Astrocyte (in vitro differentiated cells and primary cell): ENCODE measurements at regions not wholly inside any gene's neighbourhood (a gene's known extent, or its start where the extent isn't known, plus 50 kb on each side); places are given as distances from the start of the nearest gene placed in this dataset.

Experiments used
- DNase-seq: peaks from one replicate; pipeline ENCODE4 v3.0.0-alpha.2; 2010; ENCODE audit warnings: low read depth
- FAIRE-seq: peaks from 2 replicates; lab custom pipeline; 2011; peaks lifted over from hg19 to GRCh38; lab: Jason Lieb, UNC
- H2AFZ ChIP-seq: 2 replicates; pipeline ENCODE4 v1.6.0; 2012; ENCODE audit warnings: low read depth, low read length, inconsistent platforms
- H3K27ac ChIP-seq: 2 replicates; pipeline ENCODE4 v1.5.1; 2011; ENCODE audit warnings: low read depth, low read length, inconsistent platforms
- H3K27me3 ChIP-seq: 2 replicates; pipeline ENCODE4 v1.6.0; 2011; ENCODE audit warnings: low read length, inconsistent platforms; ENCODE audit not compliant: insufficient read depth
- H3K36me3 ChIP-seq: 2 replicates; pipeline ENCODE4 v1.5.1; 2011; ENCODE audit warnings: low read length, inconsistent platforms; ENCODE audit not compliant: insufficient read depth
- H3K4me1 ChIP-seq: 2 replicates; pipeline ENCODE4 v1.5.1; 2011; ENCODE audit warnings: low read length, inconsistent platforms; ENCODE audit not compliant: insufficient read depth
- H3K4me2 ChIP-seq: 2 replicates; pipeline ENCODE4 v1.6.0; 2012; ENCODE audit warnings: low read length, inconsistent platforms
- H3K4me3 ChIP-seq: 2 replicates; pipeline ENCODE4 v1.5.1; 2011; ENCODE audit warnings: low read depth, mild to moderate bottlenecking, low read length, inconsistent platforms; ENCODE audit not compliant: insufficient read depth
- H3K79me2 ChIP-seq: 2 replicates; pipeline ENCODE4 v1.6.0; 2012; ENCODE audit warnings: mild to moderate bottlenecking, low read length, inconsistent platforms; ENCODE audit not compliant: insufficient read depth
- H3K9ac ChIP-seq: 2 replicates; pipeline ENCODE4 v1.6.0; 2012; ENCODE audit warnings: mild to moderate bottlenecking, low read length, inconsistent platforms
- H3K9me3 ChIP-seq: 2 replicates; pipeline ENCODE4 v1.5.1; 2012; ENCODE audit warnings: low read depth, mild to moderate bottlenecking, low read length, inconsistent platforms; ENCODE audit not compliant: insufficient read depth
- H4K20me1 ChIP-seq: 2 replicates; pipeline ENCODE4 v1.6.0; 2012; ENCODE audit warnings: low read length, inconsistent platforms; ENCODE audit not compliant: insufficient read depth
- H3K27ac Mint-ChIP-seq: one replicate; pipeline ENCODE4 v1.8.0; 2021; ENCODE audit warnings: mild to moderate bottlenecking, mixed read lengths; ENCODE audit not compliant: unreplicated experiment
- H3K27me3 Mint-ChIP-seq: one replicate; pipeline ENCODE4 v1.8.0; 2021; ENCODE audit warnings: low read depth, mixed read lengths; ENCODE audit not compliant: unreplicated experiment
- H3K36me3 Mint-ChIP-seq: one replicate; pipeline ENCODE4 v1.8.0; 2021; ENCODE audit warnings: low read depth, mixed read lengths; ENCODE audit not compliant: unreplicated experiment
- H3K4me1 Mint-ChIP-seq: one replicate; pipeline ENCODE4 v1.8.0; 2021; ENCODE audit warnings: low read depth, mixed read lengths; ENCODE audit not compliant: unreplicated experiment
- H3K4me3 Mint-ChIP-seq: one replicate; pipeline ENCODE4 v1.8.0; 2021; ENCODE audit warnings: mild to moderate bottlenecking, moderate library complexity, mixed read lengths; ENCODE audit not compliant: unreplicated experiment
- H3K9me3 Mint-ChIP-seq: one replicate; pipeline ENCODE4 v1.8.0; 2021; ENCODE audit warnings: mild to moderate bottlenecking, mixed read lengths; ENCODE audit not compliant: unreplicated experiment
- EZH2 ChIP-seq: IDR thresholded peaks from 2 replicates; pipeline ENCODE4 v1.6.1; 2012; ENCODE audit warnings: mild to moderate bottlenecking, low read length, inconsistent platforms; ENCODE audit not compliant: insufficient read depth
- TF ChIP-seq, protein P1 (sequence below): IDR thresholded peaks from 2 replicates; pipeline ENCODE4 v1.5.1; 2011; ENCODE audit warnings: low read depth, mild to moderate bottlenecking, inconsistent platforms, low read length, moderate library complexity; ENCODE audit not compliant: insufficient read depth

DNA sequence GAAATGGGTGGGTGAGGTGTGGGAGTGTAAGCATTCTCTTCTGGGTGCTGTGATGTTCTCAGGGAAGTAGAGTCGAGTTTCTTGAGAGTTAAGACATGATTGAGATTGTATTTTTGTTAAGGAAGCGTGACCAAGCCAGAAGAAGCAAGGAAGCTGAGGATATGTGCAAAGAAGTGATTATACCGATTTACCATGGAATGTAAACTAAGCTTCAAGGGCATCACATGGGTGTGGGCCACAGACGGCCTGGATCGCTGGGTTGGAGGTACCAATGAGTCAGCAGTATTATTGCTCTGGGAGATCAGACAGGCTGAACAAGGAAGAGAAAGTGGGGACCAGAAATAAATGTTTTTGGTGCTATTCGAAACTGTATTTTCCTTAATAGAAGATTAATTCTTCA is 184.1 kb upstream of the GMDS start:
- H4K20me1 ChIP-seq = no peaks in the 10 kb centered on the region
- no peaks in the 10 kb centered on the region for H3K9me3 ChIP-seq
- no peak overlapping the region for H3K4me2 ChIP-seq
- no peak overlapping the region for H3K9ac ChIP-seq
- no peaks in the 10 kb centered on the region for H3K36me3 ChIP-seq
- no peak overlapping the region for H3K4me3 ChIP-seq
- Mint-ChIP-seq H3K36me3 (no peaks in the 10 kb centered on the region), H3K27me3 (no peaks in the 10 kb centered on the region), H3K4me3 (no peak overlapping the region), H3K4me1 (peaks cover 25% of the 10 kb centered on the region), H3K9me3 (no peaks in the 10 kb centered on the region), H3K27ac (no peak overlapping the region)
- DNase-seq (peak; percentile 34), FAIRE-seq (no peak)
- no peak for TF ChIP-seq EZH2
- TF ChIP-seq, protein P1, sequence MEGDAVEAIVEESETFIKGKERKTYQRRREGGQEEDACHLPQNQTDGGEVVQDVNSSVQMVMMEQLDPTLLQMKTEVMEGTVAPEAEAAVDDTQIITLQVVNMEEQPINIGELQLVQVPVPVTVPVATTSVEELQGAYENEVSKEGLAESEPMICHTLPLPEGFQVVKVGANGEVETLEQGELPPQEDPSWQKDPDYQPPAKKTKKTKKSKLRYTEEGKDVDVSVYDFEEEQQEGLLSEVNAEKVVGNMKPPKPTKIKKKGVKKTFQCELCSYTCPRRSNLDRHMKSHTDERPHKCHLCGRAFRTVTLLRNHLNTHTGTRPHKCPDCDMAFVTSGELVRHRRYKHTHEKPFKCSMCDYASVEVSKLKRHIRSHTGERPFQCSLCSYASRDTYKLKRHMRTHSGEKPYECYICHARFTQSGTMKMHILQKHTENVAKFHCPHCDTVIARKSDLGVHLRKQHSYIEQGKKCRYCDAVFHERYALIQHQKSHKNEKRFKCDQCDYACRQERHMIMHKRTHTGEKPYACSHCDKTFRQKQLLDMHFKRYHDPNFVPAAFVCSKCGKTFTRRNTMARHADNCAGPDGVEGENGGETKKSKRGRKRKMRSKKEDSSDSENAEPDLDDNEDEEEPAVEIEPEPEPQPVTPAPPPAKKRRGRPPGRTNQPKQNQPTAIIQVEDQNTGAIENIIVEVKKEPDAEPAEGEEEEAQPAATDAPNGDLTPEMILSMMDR = no peak
- H3K79me2 ChIP-seq = no peaks in the 10 kb centered on the region
- peaks cover 23% of the 10 kb centered on the region for H3K4me1 ChIP-seq
- H3K27me3 ChIP-seq = no peaks in the 10 kb centered on the region
- no peak overlapping the region for H2AFZ ChIP-seq
- H3K27ac ChIP-seq = no peak overlapping the region

DNA sequence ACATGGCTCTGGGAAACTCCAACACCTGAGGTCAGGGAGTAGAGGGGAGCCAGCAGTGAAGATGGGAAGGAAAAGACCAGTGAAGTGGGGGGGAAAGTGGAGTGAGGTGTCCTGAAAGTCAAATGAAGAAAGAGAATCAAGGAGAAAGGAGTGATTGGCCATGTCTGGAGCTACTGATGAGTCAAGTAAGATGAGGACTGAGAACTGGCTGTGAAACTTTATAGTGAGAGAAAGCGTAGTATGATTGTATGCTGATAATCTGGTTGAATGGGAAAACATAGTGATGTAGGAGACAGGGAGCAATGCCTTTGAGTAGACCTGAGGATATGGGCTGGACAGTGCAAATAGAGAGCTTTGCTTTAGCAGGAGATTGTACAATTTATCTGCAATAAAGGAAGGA is 183.6 kb upstream of the GMDS start:
- DNase-seq = no peak
- Histone ChIP-seq H3K4me3 (no peak overlapping the region), H4K20me1 (no peaks in the 10 kb centered on the region), H3K9me3 (no peaks in the 10 kb centered on the region), H3K27me3 (no peaks in the 10 kb centered on the region), H3K36me3 (no peaks in the 10 kb centered on the region), H3K79me2 (no peaks in the 10 kb centered on the region), H3K4me2 (no peak overlapping the region), H3K27ac (no peak overlapping the region), H3K4me1 (peaks cover 23% of the 10 kb centered on the region), H2AFZ (no peak overlapping the region), H3K9ac (no peak overlapping the region)
- Mint-ChIP-seq H3K4me1 (peaks cover 25% of the 10 kb centered on the region), H3K9me3 (no peaks in the 10 kb centered on the region), H3K4me3 (no peak overlapping the region), H3K36me3 (no peaks in the 10 kb centered on the region), H3K27me3 (no peaks in the 10 kb centered on the region), H3K27ac (no peak overlapping the region)
- FAIRE-seq = no peak
- TF ChIP-seq, protein P1 = no peak
- no peak for TF ChIP-seq EZH2

DNA sequence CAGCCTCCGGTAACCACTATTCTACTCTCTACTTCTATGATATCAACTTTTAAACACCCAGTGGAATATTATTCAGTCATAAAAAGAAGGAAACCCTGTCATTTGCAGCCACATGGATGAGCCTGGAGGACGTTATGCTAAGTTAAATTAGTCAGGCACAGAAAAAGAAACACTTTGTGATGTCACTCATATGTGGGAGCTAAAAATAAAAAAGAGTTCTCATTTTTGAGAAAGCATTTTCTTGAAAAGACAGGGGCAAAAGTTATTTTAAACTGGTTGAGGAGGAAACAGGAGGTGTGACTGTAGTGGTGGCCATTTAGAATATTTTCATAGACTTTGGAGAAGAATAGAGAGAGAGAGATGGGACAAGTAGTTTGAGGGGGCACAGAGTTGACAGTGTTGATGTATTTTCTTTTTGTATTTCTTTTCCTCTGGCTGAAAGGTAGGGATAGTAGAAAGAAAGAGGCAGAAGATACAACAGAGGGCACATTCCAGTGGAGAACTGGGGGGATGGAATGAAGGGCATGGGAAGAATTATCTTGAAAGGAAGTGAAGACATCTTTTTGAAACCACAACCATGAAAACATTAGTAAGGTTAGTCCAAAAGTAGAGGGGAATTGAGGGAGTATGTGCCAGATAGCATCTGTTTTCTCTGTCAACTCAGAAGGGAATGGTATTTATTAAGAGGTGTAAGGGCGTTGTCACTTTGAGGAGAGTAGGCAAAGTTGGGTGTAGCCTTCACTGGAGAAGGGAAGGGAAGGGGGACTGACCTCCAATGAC is 181.3 kb upstream of the GMDS start:
- no peak for TF ChIP-seq EZH2
- TF ChIP-seq, protein P1 = no peak
- H3K9ac ChIP-seq = no peak overlapping the region
- peak overlapping the region; percentile 13 for H3K27ac ChIP-seq
- Mint-ChIP-seq H3K36me3 (no peaks in the 10 kb centered on the region), H3K27ac (no peak overlapping the region), H3K27me3 (no peaks in the 10 kb centered on the region), H3K4me1 (peaks cover 6% of the 10 kb centered on the region), H3K9me3 (no peaks in the 10 kb centered on the region), H3K4me3 (no peak overlapping the region)
- no peaks in the 10 kb centered on the region for H3K79me2 ChIP-seq
- H3K4me2 ChIP-seq = peak overlapping the region; percentile 59
- H3K4me1 ChIP-seq = peaks cover 7% of the 10 kb centered on the region
- no peaks in the 10 kb centered on the region for H4K20me1 ChIP-seq
- no peak overlapping the region for H3K4me3 ChIP-seq
- no peaks in the 10 kb centered on the region for H3K27me3 ChIP-seq
- no peaks in the 10 kb centered on the region for H3K36me3 ChIP-seq
- peak; percentile 91 for FAIRE-seq
- no peaks in the 10 kb centered on the region for H3K9me3 ChIP-seq
- no peak overlapping the region for H2AFZ ChIP-seq
- peak; percentile 74 for DNase-seq
